Nephron progenitor cell (in vitro differentiated cells): ENCODE measurements at regions not wholly inside any gene's neighbourhood (a gene's known extent, or its start where the extent isn't known, plus 50 kb on each side); places are given as distances from the start of the nearest gene placed in this dataset.

Experiments
- DNase-seq: peaks from one replicate; pipeline ENCODE4 v3.0.0; 2021
- H3K27ac Mint-ChIP-seq: 2 replicates; pipeline ENCODE4 v1.8.0; 2021; ENCODE audit warnings: mild to moderate bottlenecking, moderate library complexity, mixed read lengths
- H3K27me3 Mint-ChIP-seq: 2 replicates; pipeline ENCODE4 v1.8.0; 2021; ENCODE audit warnings: mild to moderate bottlenecking, low read depth, mixed read lengths; ENCODE audit not compliant: poor library complexity
- H3K36me3 Mint-ChIP-seq: 2 replicates; pipeline ENCODE4 v1.8.0; 2021; ENCODE audit warnings: low read depth, mixed read lengths
- H3K4me1 Mint-ChIP-seq: 2 replicates; pipeline ENCODE4 v1.8.0; 2021; ENCODE audit warnings: mixed read lengths
- H3K4me3 Mint-ChIP-seq: 2 replicates; pipeline ENCODE4 v1.8.0; 2021; ENCODE audit warnings: mild to moderate bottlenecking, moderate library complexity, mixed read lengths
- H3K9me3 Mint-ChIP-seq: 2 replicates; pipeline ENCODE4 v1.8.0; 2021; ENCODE audit warnings: mild to moderate bottlenecking, moderate library complexity, mixed read lengths
- TF ChIP-seq, protein P1 (sequence below): fragments of 200-600 bp; sonication (generic); IDR thresholded peaks from 2 replicates; pipeline ENCODE4 v1.5.0; 2021; ENCODE audit warnings: antibody characterized with exemption

- Mint-ChIP-seq H3K9me3 (no peaks in the 10 kb centered on the region), H3K4me3 (no peak overlapping the region), H3K27ac (peak overlapping the region; percentile 70), H3K36me3 (peaks cover 15% of the 10 kb centered on the region), H3K4me1 (peaks cover 11% of the 10 kb centered on the region), H3K27me3 (peaks cover 9% of the 10 kb centered on the region)
- TF ChIP-seq, protein P1, sequence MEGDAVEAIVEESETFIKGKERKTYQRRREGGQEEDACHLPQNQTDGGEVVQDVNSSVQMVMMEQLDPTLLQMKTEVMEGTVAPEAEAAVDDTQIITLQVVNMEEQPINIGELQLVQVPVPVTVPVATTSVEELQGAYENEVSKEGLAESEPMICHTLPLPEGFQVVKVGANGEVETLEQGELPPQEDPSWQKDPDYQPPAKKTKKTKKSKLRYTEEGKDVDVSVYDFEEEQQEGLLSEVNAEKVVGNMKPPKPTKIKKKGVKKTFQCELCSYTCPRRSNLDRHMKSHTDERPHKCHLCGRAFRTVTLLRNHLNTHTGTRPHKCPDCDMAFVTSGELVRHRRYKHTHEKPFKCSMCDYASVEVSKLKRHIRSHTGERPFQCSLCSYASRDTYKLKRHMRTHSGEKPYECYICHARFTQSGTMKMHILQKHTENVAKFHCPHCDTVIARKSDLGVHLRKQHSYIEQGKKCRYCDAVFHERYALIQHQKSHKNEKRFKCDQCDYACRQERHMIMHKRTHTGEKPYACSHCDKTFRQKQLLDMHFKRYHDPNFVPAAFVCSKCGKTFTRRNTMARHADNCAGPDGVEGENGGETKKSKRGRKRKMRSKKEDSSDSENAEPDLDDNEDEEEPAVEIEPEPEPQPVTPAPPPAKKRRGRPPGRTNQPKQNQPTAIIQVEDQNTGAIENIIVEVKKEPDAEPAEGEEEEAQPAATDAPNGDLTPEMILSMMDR = no peak
- DNase-seq = no peak
Measured at GRCh38 chr18:41371156-41372045, 583.6 kb upstream of the PIK3C3 start.

GRCh38 chr18:41370740-41371139, 584.3 kb upstream of the PIK3C3 start:
- TF ChIP-seq, protein P1 = no peak
- DNase-seq = no peak
- H3K9me3 Mint-ChIP-seq = no peaks in the 10 kb centered on the region
- H3K27ac Mint-ChIP-seq = peak overlapping the region; percentile 83
- no peak overlapping the region for H3K4me3 Mint-ChIP-seq
- peaks cover 9% of the 10 kb centered on the region for H3K36me3 Mint-ChIP-seq
- H3K27me3 Mint-ChIP-seq = peaks cover 7% of the 10 kb centered on the region
- H3K4me1 Mint-ChIP-seq = peaks cover 11% of the 10 kb centered on the region

GRCh38 chr18:41357708-41358107, 597.3 kb upstream of the PIK3C3 start:
- H3K36me3 Mint-ChIP-seq = peaks cover 20% of the 10 kb centered on the region
- no peak overlapping the region for H3K27ac Mint-ChIP-seq
- peaks cover 15% of the 10 kb centered on the region for H3K9me3 Mint-ChIP-seq
- DNase-seq = no peak
- no peaks in the 10 kb centered on the region for H3K27me3 Mint-ChIP-seq
- no peak overlapping the region for H3K4me3 Mint-ChIP-seq
- peaks cover 7% of the 10 kb centered on the region for H3K4me1 Mint-ChIP-seq
- TF ChIP-seq, protein P1 = no peak

DNA sequence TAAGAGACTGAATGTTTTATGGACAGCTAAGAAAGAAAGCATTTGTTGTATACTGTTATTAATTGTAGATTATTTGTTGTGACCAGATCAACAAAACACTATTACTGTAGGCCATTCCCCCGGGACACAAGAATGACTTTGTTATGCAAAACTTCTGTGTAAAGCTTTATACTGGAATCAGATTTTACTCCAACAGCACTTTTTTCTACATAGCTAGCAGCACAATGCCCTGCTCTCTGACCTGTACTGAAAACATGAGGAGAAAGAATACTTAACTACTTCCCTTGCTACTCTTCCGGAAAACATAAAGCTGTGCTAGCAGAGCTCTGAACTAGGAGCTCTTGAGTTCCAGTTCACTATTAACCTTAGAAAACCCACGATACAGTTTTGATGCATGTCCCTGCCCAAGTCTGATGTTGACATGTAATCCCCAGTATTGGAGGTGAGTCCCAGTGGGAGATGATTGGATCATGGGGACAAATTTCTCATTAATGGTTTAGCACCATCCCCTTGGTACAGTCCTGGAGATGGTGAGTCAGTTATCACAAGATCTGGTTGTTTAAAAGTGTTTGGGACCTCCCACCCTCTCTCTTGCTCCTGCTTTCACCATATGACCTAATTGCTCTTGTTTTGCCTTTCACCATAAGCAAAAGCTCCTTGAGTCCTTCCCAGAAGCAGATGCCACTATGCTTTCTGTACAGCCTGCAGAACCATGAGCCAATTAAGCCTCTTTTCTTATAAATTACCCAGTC, 601.1 kb upstream of the PIK3C3 start:
- no peak overlapping the region for H3K27ac Mint-ChIP-seq
- H3K27me3 Mint-ChIP-seq = no peaks in the 10 kb centered on the region
- TF ChIP-seq, protein P1 = no peak
- H3K36me3 Mint-ChIP-seq = peaks cover 13% of the 10 kb centered on the region
- peaks cover 13% of the 10 kb centered on the region for H3K9me3 Mint-ChIP-seq
- H3K4me1 Mint-ChIP-seq = peaks cover 7% of the 10 kb centered on the region
- no peak for DNase-seq
- H3K4me3 Mint-ChIP-seq = no peak overlapping the region

- no peak for DNase-seq
- no peak overlapping the region for H3K27ac Mint-ChIP-seq
- H3K4me3 Mint-ChIP-seq = no peak overlapping the region
- H3K9me3 Mint-ChIP-seq = no peaks in the 10 kb centered on the region
- no peaks in the 10 kb centered on the region for H3K27me3 Mint-ChIP-seq
- H3K36me3 Mint-ChIP-seq = no peaks in the 10 kb centered on the region
- H3K4me1 Mint-ChIP-seq = peaks cover 7% of the 10 kb centered on the region
- TF ChIP-seq, protein P1 = no peak
Measured at GRCh38 chr18:41351430-41351829, 603.6 kb upstream of the PIK3C3 start.
